CD4-positive, alpha-beta T cell treated with Interleukin-4 for 1 hour (primary cell): ENCODE measurements at regions not wholly inside any gene's neighbourhood (a gene's known extent, or its start where the extent isn't known, plus 50 kb on each side); places are given as distances from the start of the nearest gene placed in this dataset.

Experiments
- DNase-seq, 2 donors: peaks; one replicate each; pipeline ENCODE4 v3.0.0-alpha.2; 2020 to 2022

GRCh38 chr14:97705107-97705506, 907.9 kb downstream of the VRK1 start:
- no peak for DNase-seq

- DNase-seq: peak; percentile 46 to 52
Measured at GRCh38 chr14:97705976-97706375, 908.8 kb downstream of the VRK1 start.

- peak in 1 of 2 donors; percentile 35 for DNase-seq
Measured at GRCh38 chr14:97706819-97707218, 909.6 kb downstream of the VRK1 start.

GRCh38 chr14:97707603-97708002, 910.4 kb downstream of the VRK1 start:
- DNase-seq: peak; percentile 22 to 46

- DNase-seq: peak; percentile 37 to 65
Measured at GRCh38 chr14:97709552-97709951, 912.4 kb downstream of the VRK1 start.

GRCh38 chr14:97710726-97711125, 913.5 kb downstream of the VRK1 start:
- DNase-seq: no peak

- no peak for DNase-seq
Measured at GRCh38 chr14:97712471-97712870, 915.3 kb downstream of the VRK1 start.

GRCh38 chr14:97713023-97713422, 915.8 kb downstream of the VRK1 start:
- no peak for DNase-seq

GRCh38 chr14:97718886-97719442, 921.8 kb downstream of the VRK1 start:
- no peak for DNase-seq

- DNase-seq: peak; percentile 67 to 71
Measured at GRCh38 chr14:97719931-97720330, 922.7 kb downstream of the VRK1 start.

- DNase-seq: no peak
Measured at GRCh38 chr14:97723351-97723750, 926.2 kb downstream of the VRK1 start.

GRCh38 chr14:97723819-97724218, 926.6 kb downstream of the VRK1 start:
- DNase-seq: no peak

- DNase-seq: peak; percentile 29 to 53
Measured at GRCh38 chr14:97724265-97724731, 927.1 kb downstream of the VRK1 start.

- DNase-seq: no peak
Measured at GRCh38 chr14:97726676-97727075, 929.5 kb downstream of the VRK1 start.

GRCh38 chr14:97730706-97731105, 933.5 kb downstream of the VRK1 start:
- DNase-seq: no peak

- DNase-seq: no peak
Measured at GRCh38 chr14:97731800-97732199, 934.6 kb downstream of the VRK1 start.

- DNase-seq: no peak
Measured at GRCh38 chr14:97747316-97747715, 950.1 kb downstream of the VRK1 start.

- no peak for DNase-seq
Measured at GRCh38 chr14:97748616-97749015, 951.4 kb downstream of the VRK1 start.

- DNase-seq: no peak
Measured at GRCh38 chr14:97757491-97757890, 960.3 kb downstream of the VRK1 start.

- no peak for DNase-seq
Measured at GRCh38 chr14:97760050-97760449, 962.9 kb downstream of the VRK1 start.

- DNase-seq: no peak
Measured at GRCh38 chr14:97762386-97762785, 965.2 kb downstream of the VRK1 start.

GRCh38 chr14:97771340-97772045, 974.3 kb downstream of the VRK1 start:
- DNase-seq: no peak

GRCh38 chr14:97773598-97773997, 976.4 kb downstream of the VRK1 start:
- DNase-seq: no peak

- peak in 1 of 2 donors; percentile 17 for DNase-seq
Measured at GRCh38 chr14:97776890-97777558, 979.8 kb downstream of the VRK1 start.
